ENCODE measurements at regions not wholly inside any gene's neighbourhood (a gene's known extent, or its start where the extent isn't known, plus 50 kb on each side); places are given as distances from the start of the nearest gene placed in this dataset.

- Histone ChIP-seq H3K4me1 (replicated peaks in 1 of 2) (peaks cover 3 to 9% of the 10 kb centered on the region in 2 donors), H3K27ac (no peak overlapping the region), H3K4me3 (no peak overlapping the region)
- in situ Hi-C loops (cut with MboI; ENCODE audit: low pct_unique_long_range_greater_than_20kb in 2 of 9, low sequenced_read_pairs in 9 of 9, unreplicated experiment in 9 of 9): no loop called here
- WGBS, 10 experiments: 58 to 100% (median 80%) methylated on average over 1 to 2 of the region's 2 CpGs
- peak in 3 of 8 experiments; percentile 44 to 65 (median 51) for ATAC-seq (replicated peaks in 6 of 8)
Observed at GRCh38 chr21:27225940-27226339, 259.1 kb upstream of the ADAMTS5 start.

GRCh38 chr21:27225151-27225550 is 258.3 kb upstream of the ADAMTS5 start:
- Histone ChIP-seq H3K4me1 (replicated peaks in 1 of 2) (peaks cover 3 to 9% of the 10 kb centered on the region in 2 donors), H3K27ac (no peak overlapping the region), H3K4me3 (no peak overlapping the region)
- ATAC-seq (replicated peaks in 6 of 8): no peak
- in situ Hi-C loops (cut with MboI; ENCODE audit: low pct_unique_long_range_greater_than_20kb in 2 of 9, low sequenced_read_pairs in 9 of 9, unreplicated experiment in 9 of 9): no loop called here

GRCh38 chr21:27224169-27224568 is 257.3 kb upstream of the ADAMTS5 start:
- H3K4me1 ChIP-seq (replicated peaks in 1 of 2): peaks cover 3 to 9% of the 10 kb centered on the region in 2 donors
- no peak for ATAC-seq (replicated peaks in 6 of 8)
- H3K27ac ChIP-seq: no peak overlapping the region
- in situ Hi-C loops (cut with MboI; ENCODE audit: low pct_unique_long_range_greater_than_20kb in 2 of 9, low sequenced_read_pairs in 9 of 9, unreplicated experiment in 9 of 9): no loop called here
- H3K4me3 ChIP-seq: no peak overlapping the region

- peaks cover under 1 to 5% of the 10 kb centered on the region in 2 donors for H3K4me1 ChIP-seq (replicated peaks in 1 of 2)
- in situ Hi-C loops (cut with MboI; ENCODE audit: low pct_unique_long_range_greater_than_20kb in 2 of 9, low sequenced_read_pairs in 9 of 9, unreplicated experiment in 9 of 9): no loop called here
- 58 to 100% (median 89%) methylated on average over 1 to 2 of the region's 2 CpGs for WGBS, 10 experiments
- no peak for ATAC-seq (replicated peaks in 6 of 8)
- H3K4me3 ChIP-seq: no peak overlapping the region
- no peak overlapping the region for H3K27ac ChIP-seq
Observed at GRCh38 chr21:27221077-27221476, 254.2 kb upstream of the ADAMTS5 start.

GRCh38 chr21:27220416-27220815 is 253.5 kb upstream of the ADAMTS5 start:
- ATAC-seq (replicated peaks in 6 of 8): peak in 2 of 8 experiments; percentile 51 to 52
- Histone ChIP-seq H3K4me3 (no peak overlapping the region), H3K4me1 (replicated peaks in 1 of 2) (no peaks in the 10 kb centered on the region), H3K27ac (no peak overlapping the region)
- in situ Hi-C loops (cut with MboI; ENCODE audit: low pct_unique_long_range_greater_than_20kb in 2 of 9, low sequenced_read_pairs in 9 of 9, unreplicated experiment in 9 of 9): no loop called here

GRCh38 chr21:27219068-27219467 is 252.2 kb upstream of the ADAMTS5 start:
- Histone ChIP-seq H3K4me3 (no peak overlapping the region), H3K4me1 (replicated peaks in 1 of 2) (no peaks in the 10 kb centered on the region), H3K27ac (no peak overlapping the region)
- ATAC-seq (replicated peaks in 6 of 8): no peak
- 100% methylated on average over 1 to 2 of the region's 2 CpGs; no CpG with 5 or more reads in 6 of the 10 experiments for WGBS, 10 experiments
- in situ Hi-C loops (cut with MboI; ENCODE audit: low pct_unique_long_range_greater_than_20kb in 2 of 9, low sequenced_read_pairs in 9 of 9, unreplicated experiment in 9 of 9): no loop called here

GRCh38 chr21:27213303-27213702 is 246.4 kb upstream of the ADAMTS5 start:
- H3K4me3 ChIP-seq: no peak overlapping the region
- in situ Hi-C loops (cut with MboI; ENCODE audit: low pct_unique_long_range_greater_than_20kb in 2 of 9, low sequenced_read_pairs in 9 of 9, unreplicated experiment in 9 of 9): no loop called here
- H3K4me1 ChIP-seq (replicated peaks in 1 of 2): no peaks in the 10 kb centered on the region
- no peak overlapping the region for H3K27ac ChIP-seq
- no peak for ATAC-seq (replicated peaks in 6 of 8)

- 0 to 86% (median 58%) methylated on average over 1 to 2 of the region's 2 CpGs; no CpG with 5 or more reads in 2 of the 10 experiments for WGBS, 10 experiments
- Histone ChIP-seq H3K4me1 (replicated peaks in 1 of 2) (no peaks in the 10 kb centered on the region), H3K4me3 (no peak overlapping the region), H3K27ac (no peak overlapping the region)
- ATAC-seq (replicated peaks in 6 of 8): no peak
- in situ Hi-C loops (cut with MboI; ENCODE audit: low pct_unique_long_range_greater_than_20kb in 2 of 9, low sequenced_read_pairs in 9 of 9, unreplicated experiment in 9 of 9): no loop called here
Observed at GRCh38 chr21:27212441-27212840, 245.6 kb upstream of the ADAMTS5 start.

GRCh38 chr21:27209546-27209945 is 242.7 kb upstream of the ADAMTS5 start:
- Histone ChIP-seq H3K4me1 (replicated peaks in 1 of 2) (no peaks in the 10 kb centered on the region), H3K27ac (no peak overlapping the region), H3K4me3 (no peak overlapping the region)
- 64 to 100% (median 90%) methylated on average over 1 of the region's 1 CpG; no CpG with 5 or more reads in 4 of the 10 experiments for WGBS, 10 experiments
- in situ Hi-C loops (cut with MboI; ENCODE audit: low pct_unique_long_range_greater_than_20kb in 2 of 9, low sequenced_read_pairs in 9 of 9, unreplicated experiment in 9 of 9): no loop called here
- ATAC-seq (replicated peaks in 6 of 8): no peak

GRCh38 chr21:27206368-27206982 is 239.6 kb upstream of the ADAMTS5 start:
- no peak for ATAC-seq (replicated peaks in 6 of 8)
- in situ Hi-C loops (cut with MboI; ENCODE audit: low pct_unique_long_range_greater_than_20kb in 2 of 9, low sequenced_read_pairs in 9 of 9, unreplicated experiment in 9 of 9): no loop called here
- H3K27ac ChIP-seq: no peak overlapping the region
- H3K4me1 ChIP-seq (replicated peaks in 1 of 2): no peaks in the 10 kb centered on the region
- H3K4me3 ChIP-seq: no peak overlapping the region
- whole genome bisulfite sequencing, 10 experiments: 49 to 95% (median 77%) methylated on average over 2 to 5 of the region's 5 CpGs

GRCh38 chr21:27202301-27202700 is 235.4 kb upstream of the ADAMTS5 start:
- H3K4me3 ChIP-seq: no peak overlapping the region
- no peak for ATAC-seq (replicated peaks in 6 of 8)
- in situ Hi-C loops (cut with MboI; ENCODE audit: low pct_unique_long_range_greater_than_20kb in 2 of 9, low sequenced_read_pairs in 9 of 9, unreplicated experiment in 9 of 9): no loop called here
- no peak overlapping the region for H3K27ac ChIP-seq
- H3K4me1 ChIP-seq (replicated peaks in 1 of 2): no peaks in the 10 kb centered on the region

GRCh38 chr21:27201197-27201596 is 234.3 kb upstream of the ADAMTS5 start:
- in situ Hi-C loops (cut with MboI; ENCODE audit: low pct_unique_long_range_greater_than_20kb in 2 of 9, low sequenced_read_pairs in 9 of 9, unreplicated experiment in 9 of 9): no loop called here
- 77 to 100% (median 90%) methylated on average over 2 to 3 of the region's 3 CpGs for WGBS, 10 experiments
- Histone ChIP-seq H3K4me3 (no peak overlapping the region), H3K4me1 (replicated peaks in 1 of 2) (no peaks in the 10 kb centered on the region), H3K27ac (no peak overlapping the region)
- no peak for ATAC-seq (replicated peaks in 6 of 8)

- no peaks in the 10 kb centered on the region for H3K4me1 ChIP-seq (replicated peaks in 1 of 2)
- no peak for ATAC-seq (replicated peaks in 6 of 8)
- no peak overlapping the region for H3K27ac ChIP-seq
- WGBS, 10 experiments: 14 to 95% (median 90%) methylated on average over 1 to 3 of the region's 3 CpGs; no CpG with 5 or more reads in 3 of the 10 experiments
- no peak overlapping the region for H3K4me3 ChIP-seq
- in situ Hi-C loops (cut with MboI; ENCODE audit: low pct_unique_long_range_greater_than_20kb in 2 of 9, low sequenced_read_pairs in 9 of 9, unreplicated experiment in 9 of 9): no loop called here
Observed at GRCh38 chr21:27196651-27197050, 229.8 kb upstream of the ADAMTS5 start.

GRCh38 chr21:27192281-27192949 is 225.5 kb upstream of the ADAMTS5 start:
- in situ Hi-C loops (cut with MboI; ENCODE audit: low pct_unique_long_range_greater_than_20kb in 2 of 9, low sequenced_read_pairs in 9 of 9, unreplicated experiment in 9 of 9): no loop called here
- Histone ChIP-seq H3K27ac (no peak overlapping the region), H3K4me1 (replicated peaks in 1 of 2) (no peaks in the 10 kb centered on the region), H3K4me3 (no peak overlapping the region)
- whole genome bisulfite sequencing, 10 experiments: 0 to 100% (median 79%) methylated on average over 1 to 3 of the region's 3 CpGs
- ATAC-seq (replicated peaks in 6 of 8): peak in 1 of 8 experiments; percentile 27

All from motor neuron (in vitro differentiated cells).